ENCODE measurements at regions not wholly inside any gene's neighbourhood (a gene's known extent, or its start where the extent isn't known, plus 50 kb on each side); places are given as distances from the start of the nearest gene placed in this dataset.
"Not testable (repeated sequence)": the region's sequence is repeated elsewhere in the genome, so short reads cannot be mapped to it uniquely, and the experiment has no call there.

GRCh38 chr18:35904389-35905037 is 68.0 kb upstream of the RMP24 start:
- Histone ChIP-seq H3K9me3 (ENCODE audit: control extremely low read depth in 1 of 3, control insufficient read depth in 2 of 3, insufficient read depth in 1 of 3, low read length in 2 of 3) (peaks cover 0 to 3% (median 0%) of the 10 kb centered on the region in 3 donors), H3K79me2 (ENCODE audit: control insufficient read depth, insufficient read depth, low read length) (no peaks in the 10 kb centered on the region), H3K9ac (ENCODE audit: low read length) (no peak overlapping the region), H3K27me3 (replicated peaks in 1 of 4; ENCODE audit: control extremely low read depth in 1 of 4, control insufficient read depth in 3 of 4, insufficient read depth in 4 of 4, low read length in 3 of 4) (no peaks in the 10 kb centered on the region), H3K4me1 (ENCODE audit: control insufficient read depth in 2 of 2, insufficient read depth in 2 of 2, low read length in 2 of 2) (no peaks in the 10 kb centered on the region), H4K20me1 (ENCODE audit: control insufficient read depth, insufficient read depth, low read length, poor library complexity, severe bottlenecking) (no peaks in the 10 kb centered on the region), H3K36me3 (replicated peaks in 1 of 2; ENCODE audit: control extremely low read depth in 1 of 2, control insufficient read depth in 1 of 2, extremely low read depth in 1 of 2, insufficient read depth in 2 of 2, low read length in 1 of 2) (no peaks in the 10 kb centered on the region), H3K27ac (ENCODE audit: low read length in 2 of 2) (no peak overlapping the region), H3K4me3 (ENCODE audit: control extremely low read depth in 1 of 5, extremely low read depth in 1 of 5, insufficient read depth in 1 of 5, low read depth in 2 of 5, low read length in 4 of 5) (no peak overlapping the region), H3K4me2 (replicated peaks; ENCODE audit: low read depth, low read length, poor library complexity, severe bottlenecking) (no peak overlapping the region), H2AFZ (ENCODE audit: insufficient read depth, low read depth, low read length, poor library complexity, severe bottlenecking) (no peak overlapping the region)
- intact Hi-C loops (cut with micrococcal nuclease) = no loop called here
- ChIA-PET CTCF (no interaction called here), POLR2A (no interaction called here)
- TF ChIP-seq, protein P1, sequence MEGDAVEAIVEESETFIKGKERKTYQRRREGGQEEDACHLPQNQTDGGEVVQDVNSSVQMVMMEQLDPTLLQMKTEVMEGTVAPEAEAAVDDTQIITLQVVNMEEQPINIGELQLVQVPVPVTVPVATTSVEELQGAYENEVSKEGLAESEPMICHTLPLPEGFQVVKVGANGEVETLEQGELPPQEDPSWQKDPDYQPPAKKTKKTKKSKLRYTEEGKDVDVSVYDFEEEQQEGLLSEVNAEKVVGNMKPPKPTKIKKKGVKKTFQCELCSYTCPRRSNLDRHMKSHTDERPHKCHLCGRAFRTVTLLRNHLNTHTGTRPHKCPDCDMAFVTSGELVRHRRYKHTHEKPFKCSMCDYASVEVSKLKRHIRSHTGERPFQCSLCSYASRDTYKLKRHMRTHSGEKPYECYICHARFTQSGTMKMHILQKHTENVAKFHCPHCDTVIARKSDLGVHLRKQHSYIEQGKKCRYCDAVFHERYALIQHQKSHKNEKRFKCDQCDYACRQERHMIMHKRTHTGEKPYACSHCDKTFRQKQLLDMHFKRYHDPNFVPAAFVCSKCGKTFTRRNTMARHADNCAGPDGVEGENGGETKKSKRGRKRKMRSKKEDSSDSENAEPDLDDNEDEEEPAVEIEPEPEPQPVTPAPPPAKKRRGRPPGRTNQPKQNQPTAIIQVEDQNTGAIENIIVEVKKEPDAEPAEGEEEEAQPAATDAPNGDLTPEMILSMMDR (IDR thresholded peaks at IDR 0.05) = no peak
- no peak for TF ChIP-seq EZH2 (IDR thresholded peaks at IDR 0.05; ENCODE audit: borderline replicate concordance, insufficient read depth, low read depth, low read length, poor library complexity, severe bottlenecking)
- no peaks in the 10 kb centered on the region for H3K4me1 Mint-ChIP-seq
- H3K9me3 Mint-ChIP-seq (ENCODE audit: insufficient read depth) = no peaks in the 10 kb centered on the region
- no peak for ATAC-seq (ENCODE audit: low read depth)
- WGBS (ENCODE audit: insufficient coverage) = 88% methylated on average over 16 of the region's 19 CpGs
- no peak overlapping the region for H3K27ac Mint-ChIP-seq
- no peaks in the 10 kb centered on the region for H3K27me3 Mint-ChIP-seq
- no peak overlapping the region for H3K4me3 Mint-ChIP-seq
- no peak for DNase-seq

GRCh38 chr18:35905436-35905835 is 67.0 kb upstream of the RMP24 start:
- CTCF ChIA-PET = no interaction called here
- H3K9me3 Mint-ChIP-seq (ENCODE audit: insufficient read depth) = no peaks in the 10 kb centered on the region
- no peak overlapping the region for H3K9ac ChIP-seq (ENCODE audit: low read length)
- no peak overlapping the region for H2AFZ ChIP-seq (ENCODE audit: insufficient read depth, low read depth, low read length, poor library complexity, severe bottlenecking)
- no peak for ATAC-seq (ENCODE audit: low read depth)
- no peaks in the 10 kb centered on the region for H3K27me3 ChIP-seq (replicated peaks in 1 of 4; ENCODE audit: control extremely low read depth in 1 of 4, control insufficient read depth in 3 of 4, insufficient read depth in 4 of 4, low read length in 3 of 4)
- intact Hi-C loops (cut with micrococcal nuclease) = no loop called here
- H3K27me3 Mint-ChIP-seq = no peaks in the 10 kb centered on the region
- H3K4me3 ChIP-seq (ENCODE audit: control extremely low read depth in 1 of 5, extremely low read depth in 1 of 5, insufficient read depth in 1 of 5, low read depth in 2 of 5, low read length in 4 of 5) = no peak overlapping the region
- POLR2A ChIA-PET = no interaction called here
- no peak overlapping the region for H3K27ac ChIP-seq (ENCODE audit: low read length in 2 of 2)
- H3K27ac Mint-ChIP-seq = no peak overlapping the region
- no peak overlapping the region for H3K4me3 Mint-ChIP-seq
- H3K36me3 ChIP-seq (replicated peaks in 1 of 2; ENCODE audit: control extremely low read depth in 1 of 2, control insufficient read depth in 1 of 2, extremely low read depth in 1 of 2, insufficient read depth in 2 of 2, low read length in 1 of 2) = no peaks in the 10 kb centered on the region
- no peaks in the 10 kb centered on the region for H3K4me1 ChIP-seq (ENCODE audit: control insufficient read depth in 2 of 2, insufficient read depth in 2 of 2, low read length in 2 of 2)
- peaks cover 0 to 3% (median 0%) of the 10 kb centered on the region in 3 donors for H3K9me3 ChIP-seq (ENCODE audit: control extremely low read depth in 1 of 3, control insufficient read depth in 2 of 3, insufficient read depth in 1 of 3, low read length in 2 of 3)
- H3K4me1 Mint-ChIP-seq = no peaks in the 10 kb centered on the region
- H3K79me2 ChIP-seq (ENCODE audit: control insufficient read depth, insufficient read depth, low read length) = no peaks in the 10 kb centered on the region
- H3K4me2 ChIP-seq (replicated peaks; ENCODE audit: low read depth, low read length, poor library complexity, severe bottlenecking) = no peak overlapping the region
- WGBS (ENCODE audit: insufficient coverage) = 94% methylated on average over 8 of the region's 10 CpGs
- TF ChIP-seq EZH2 (IDR thresholded peaks at IDR 0.05; ENCODE audit: borderline replicate concordance, insufficient read depth, low read depth, low read length, poor library complexity, severe bottlenecking) = no peak
- TF ChIP-seq, protein P1 (IDR thresholded peaks at IDR 0.05) = no peak
- DNase-seq = no peak
- no peaks in the 10 kb centered on the region for H4K20me1 ChIP-seq (ENCODE audit: control insufficient read depth, insufficient read depth, low read length, poor library complexity, severe bottlenecking)

DNA sequence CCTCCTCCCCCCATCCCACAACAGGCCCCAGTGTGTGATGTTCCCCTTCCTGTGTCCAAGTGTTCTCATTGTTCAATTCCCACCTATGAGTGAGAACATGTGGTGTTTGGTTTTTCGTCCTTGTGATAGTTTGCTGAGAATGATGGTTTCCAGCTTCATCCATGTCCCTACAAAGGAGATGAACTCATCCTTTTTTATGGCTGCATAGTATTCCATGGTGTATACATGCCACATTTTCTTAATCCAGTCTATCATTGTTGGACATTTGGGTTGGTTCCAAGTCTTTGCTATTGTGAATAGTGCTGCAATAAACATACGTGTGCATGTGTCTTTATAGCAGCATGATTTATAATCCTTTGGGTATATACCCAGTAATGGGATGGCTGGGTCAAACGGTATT is 66.2 kb upstream of the RMP24 start:
- H3K9me3 Mint-ChIP-seq (ENCODE audit: insufficient read depth); H3K27me3 Mint-ChIP-seq; H3K27ac ChIP-seq (ENCODE audit: low read length in 2 of 2); H3K9me3 ChIP-seq (ENCODE audit: control extremely low read depth in 1 of 3, control insufficient read depth in 2 of 3, insufficient read depth in 1 of 3, low read length in 2 of 3); H3K27ac Mint-ChIP-seq; H3K4me2 ChIP-seq (replicated peaks; ENCODE audit: low read depth, low read length, poor library complexity, severe bottlenecking); H3K4me3 ChIP-seq (ENCODE audit: control extremely low read depth in 1 of 5, extremely low read depth in 1 of 5, insufficient read depth in 1 of 5, low read depth in 2 of 5, low read length in 4 of 5); H4K20me1 ChIP-seq (ENCODE audit: control insufficient read depth, insufficient read depth, low read length, poor library complexity, severe bottlenecking); H3K36me3 ChIP-seq (replicated peaks in 1 of 2; ENCODE audit: control extremely low read depth in 1 of 2, control insufficient read depth in 1 of 2, extremely low read depth in 1 of 2, insufficient read depth in 2 of 2, low read length in 1 of 2); H3K79me2 ChIP-seq (ENCODE audit: control insufficient read depth, insufficient read depth, low read length); CTCF ChIA-PET; H3K27me3 ChIP-seq (replicated peaks in 1 of 4; ENCODE audit: control extremely low read depth in 1 of 4, control insufficient read depth in 3 of 4, insufficient read depth in 4 of 4, low read length in 3 of 4); H3K4me1 ChIP-seq (ENCODE audit: control insufficient read depth in 2 of 2, insufficient read depth in 2 of 2, low read length in 2 of 2); intact Hi-C loops (cut with micrococcal nuclease); H3K4me1 Mint-ChIP-seq; H2AFZ ChIP-seq (ENCODE audit: insufficient read depth, low read depth, low read length, poor library complexity, severe bottlenecking); DNase-seq; POLR2A ChIA-PET; ATAC-seq (ENCODE audit: low read depth); H3K9ac ChIP-seq (ENCODE audit: low read length); H3K4me3 Mint-ChIP-seq: not testable (repeated sequence)
- no CpG with 5 or more reads among the region's 3 CpGs for WGBS (ENCODE audit: insufficient coverage)

All from B cell (primary cell).